H1 (cell line): ENCODE measurements at regions not wholly inside any gene's neighbourhood (a gene's known extent, or its start where the extent isn't known, plus 50 kb on each side); places are given as distances from the start of the nearest gene placed in this dataset.

Experiments used
- BRCA1 ChIP-seq: IDR thresholded peaks from 2 replicates; pipeline ENCODE4 v1.6.1; 2012; ENCODE audit warnings: low read depth, low read length, improper control_type of control experiment
- CHD1 ChIP-seq: IDR thresholded peaks from 2 replicates; pipeline ENCODE4 v1.6.1; 2012; ENCODE audit warnings: low read depth, low read length, improper control_type of control experiment
- CTCF ChIP-seq, 3 experiments: IDR thresholded peaks; 1 replicate in 2 of 3; 2 replicates in 1 of 3; pipeline versions ENCODE4 v1.5.1 to v1.6.1; 2011; ENCODE audit warnings: low read length in 3 of 3, mild to moderate bottlenecking in 3 of 3, inconsistent platforms in 2 of 3, low read depth in 1 of 3, moderate library complexity in 1 of 3; ENCODE audit not compliant: insufficient read depth in 1 of 3; ENCODE audit errors: control extremely low read depth in 1 of 3
- JUN ChIP-seq: IDR thresholded peaks from 2 replicates; pipeline ENCODE4 v1.6.1; 2011; ENCODE audit warnings: low read depth, mild to moderate bottlenecking, improper control_type of control experiment, low read length
- PHF8 ChIP-seq: fragments of 200-600 bp; sonication (generic); conservative IDR thresholded peaks from 2 replicates; pipeline ENCODE4 v1.7.1; 2012; ENCODE audit warnings: low read depth, mild to moderate bottlenecking, inconsistent platforms, low read length, moderate library complexity
- RFX5 ChIP-seq: IDR thresholded peaks from 2 replicates; pipeline ENCODE4 v1.6.1; 2011; ENCODE audit warnings: low read depth, low read length, improper control_type of control experiment, borderline replicate concordance
- SIRT6 ChIP-seq: IDR thresholded peaks from one replicate; pipeline ENCODE4 v1.7.1; 2012; ENCODE audit warnings: low read length, inconsistent platforms
- YY1 ChIP-seq: IDR thresholded peaks from 2 replicates; pipeline ENCODE4 v1.6.1; 2011; ENCODE audit warnings: low read depth, mild to moderate bottlenecking, low read length

- no peak for TF ChIP-seq CHD1
- TF ChIP-seq CTCF (IDR thresholded peaks at IDR 0.05; ENCODE audit: control extremely low read depth in 1 of 3, insufficient read depth in 1 of 3, low read depth in 1 of 3, low read length in 3 of 3), result no peak
- no peak for TF ChIP-seq PHF8
- TF ChIP-seq YY1, result no peak
- no peak for TF ChIP-seq RFX5
- TF ChIP-seq SIRT6, result no peak
- no peak for TF ChIP-seq JUN
- TF ChIP-seq BRCA1, result no peak
Observed at GRCh38 chr20:24203526-24204183, 215.1 kb upstream of the GGTLC1 start.
